ENCODE measurements at regions not wholly inside any gene's neighbourhood (a gene's known extent, or its start where the extent isn't known, plus 50 kb on each side); places are given as distances from the start of the nearest gene placed in this dataset.

DNA sequence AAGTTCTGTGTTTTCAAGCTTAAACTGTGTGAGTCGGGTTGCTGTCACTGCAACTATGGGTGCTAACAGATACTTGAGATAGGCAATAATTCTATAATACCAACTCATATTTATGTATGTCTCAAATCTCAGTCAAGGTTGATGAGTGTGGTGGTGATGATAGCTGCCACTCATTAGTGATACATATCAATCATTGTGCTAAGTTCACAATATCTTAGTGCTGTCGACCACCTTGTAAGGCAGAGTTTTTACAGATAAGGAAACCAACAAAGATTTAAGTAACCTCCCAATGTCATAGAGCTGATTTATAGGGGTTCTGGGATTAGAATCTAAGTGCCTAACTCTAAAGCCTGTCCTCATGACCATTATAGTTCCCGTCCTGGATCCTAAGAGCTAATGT lies 82.5 kb downstream of the ELAPOR2 start:
- no peak for TF ChIP-seq CTCF (IDR thresholded peaks at IDR 0.05)

GRCh38 chr7:86975914-86976313 lies 83.5 kb downstream of the ELAPOR2 start:
- TF ChIP-seq CTCF (IDR thresholded peaks at IDR 0.05) = no peak

GRCh38 chr7:86975449-86975848 lies 84.0 kb downstream of the ELAPOR2 start:
- TF ChIP-seq CTCF (IDR thresholded peaks at IDR 0.05) = no peak

- TF ChIP-seq CTCF (IDR thresholded peaks at IDR 0.05) = no peak
Measured at GRCh38 chr7:86972072-86972471, 87.4 kb downstream of the ELAPOR2 start.

GRCh38 chr7:86970986-86971385 lies 88.5 kb downstream of the ELAPOR2 start:
- no peak for TF ChIP-seq CTCF (IDR thresholded peaks at IDR 0.05)

DNA sequence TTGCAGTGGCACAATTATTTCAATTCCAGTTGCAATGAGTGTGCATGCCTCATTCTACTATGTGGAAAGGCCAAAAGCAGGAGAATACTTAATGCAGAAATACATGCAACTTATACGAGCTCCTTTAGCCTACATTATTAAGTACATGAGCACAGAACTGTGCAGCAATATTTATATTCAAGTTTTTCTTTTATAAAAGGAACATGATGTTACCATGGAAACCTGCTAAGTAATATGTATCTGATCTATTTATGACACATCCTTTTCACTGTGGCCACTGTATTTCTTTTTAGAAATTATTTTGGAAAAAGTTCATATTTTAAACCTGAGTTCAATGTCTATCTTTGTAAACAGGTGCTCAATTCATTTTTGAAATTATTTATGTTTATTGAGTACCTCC lies 88.9 kb downstream of the ELAPOR2 start:
- no peak for TF ChIP-seq CTCF (IDR thresholded peaks at IDR 0.05)

DNA sequence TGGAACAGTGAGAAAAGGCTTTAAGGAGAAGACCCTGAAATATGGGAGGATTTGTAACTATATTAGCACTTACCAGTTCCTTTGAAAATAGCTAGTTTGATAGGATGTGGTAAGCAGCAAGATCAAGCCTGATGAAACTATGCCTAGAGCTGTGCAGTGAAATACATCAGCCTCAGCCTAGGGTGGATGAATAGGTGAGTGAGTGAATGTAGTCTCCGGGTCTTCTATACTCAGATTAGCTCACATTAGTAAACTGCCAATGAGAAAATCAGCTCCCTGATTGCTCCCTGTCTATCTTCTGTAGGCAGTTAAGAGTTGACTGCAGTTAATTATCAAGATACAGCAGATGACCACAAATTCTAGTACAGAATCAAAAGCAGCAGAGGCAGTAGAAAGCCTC lies 89.6 kb downstream of the ELAPOR2 start:
- no peak for TF ChIP-seq CTCF (IDR thresholded peaks at IDR 0.05)

DNA sequence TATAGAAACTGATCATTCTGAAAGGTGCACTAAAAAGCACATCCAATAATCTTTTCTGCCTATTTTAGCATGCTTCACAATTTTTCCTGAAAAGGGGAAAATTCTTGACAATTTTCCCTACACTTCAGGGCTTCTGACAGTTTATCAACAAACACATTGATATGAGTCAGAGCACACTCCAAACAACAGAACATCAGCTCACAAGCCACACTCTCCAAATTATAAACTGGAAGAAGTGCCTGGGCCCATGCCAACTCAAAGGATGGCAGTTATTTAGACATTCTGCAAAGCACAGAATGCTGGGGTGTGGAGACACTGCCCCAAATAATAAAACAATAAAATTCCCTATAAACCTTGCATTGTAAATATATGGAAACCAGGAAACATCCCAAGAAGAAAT lies 90.8 kb downstream of the ELAPOR2 start:
- TF ChIP-seq CTCF (IDR thresholded peaks at IDR 0.05) = no peak

Data from LNCAP (cell line).